ENCODE measurements at regions not wholly inside any gene's neighbourhood (a gene's known extent, or its start where the extent isn't known, plus 50 kb on each side); places are given as distances from the start of the nearest gene placed in this dataset.

GRCh38 chr4:30181512-30181911 lies 538.7 kb upstream of the PCDH7 start:
- no peak for TF ChIP-seq EZH2 (IDR thresholded peaks at IDR 0.05; ENCODE audit: borderline replicate concordance)
- TF ChIP-seq, protein P1, sequence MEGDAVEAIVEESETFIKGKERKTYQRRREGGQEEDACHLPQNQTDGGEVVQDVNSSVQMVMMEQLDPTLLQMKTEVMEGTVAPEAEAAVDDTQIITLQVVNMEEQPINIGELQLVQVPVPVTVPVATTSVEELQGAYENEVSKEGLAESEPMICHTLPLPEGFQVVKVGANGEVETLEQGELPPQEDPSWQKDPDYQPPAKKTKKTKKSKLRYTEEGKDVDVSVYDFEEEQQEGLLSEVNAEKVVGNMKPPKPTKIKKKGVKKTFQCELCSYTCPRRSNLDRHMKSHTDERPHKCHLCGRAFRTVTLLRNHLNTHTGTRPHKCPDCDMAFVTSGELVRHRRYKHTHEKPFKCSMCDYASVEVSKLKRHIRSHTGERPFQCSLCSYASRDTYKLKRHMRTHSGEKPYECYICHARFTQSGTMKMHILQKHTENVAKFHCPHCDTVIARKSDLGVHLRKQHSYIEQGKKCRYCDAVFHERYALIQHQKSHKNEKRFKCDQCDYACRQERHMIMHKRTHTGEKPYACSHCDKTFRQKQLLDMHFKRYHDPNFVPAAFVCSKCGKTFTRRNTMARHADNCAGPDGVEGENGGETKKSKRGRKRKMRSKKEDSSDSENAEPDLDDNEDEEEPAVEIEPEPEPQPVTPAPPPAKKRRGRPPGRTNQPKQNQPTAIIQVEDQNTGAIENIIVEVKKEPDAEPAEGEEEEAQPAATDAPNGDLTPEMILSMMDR (IDR thresholded peaks at IDR 0.05; ENCODE audit: poor library complexity) = no peak
- no peak for TF ChIP-seq EZH2phosphoT487 (IDR thresholded peaks at IDR 0.05; ENCODE audit: low read depth, severe bottlenecking, unreplicated experiment)

All from hepatocyte (in vitro differentiated cells).